SK-N-SH (cell line): ENCODE measurements at regions not wholly inside any gene's neighbourhood (a gene's known extent, or its start where the extent isn't known, plus 50 kb on each side); places are given as distances from the start of the nearest gene placed in this dataset.

Experiments used
- CTCF ChIA-PET: fragments of 300-600, 350-600 bp; formaldehyde crosslinking; extraction: SDS; loops from one replicate; lab custom pipeline; 2021; lab: Yijun Ruan, JAX
- POLR2A ChIA-PET: fragments of 350-600 bp; sonication (Branson Sonifier 250); formaldehyde crosslinking; extraction: SDS; loops from one replicate; lab custom pipeline; 2020; ENCODE audit warnings: antibody characterized with exemption, inconsistent platforms; lab: Yijun Ruan, JAX
- DNase-seq: peaks from one replicate; pipeline ENCODE4 v3.0.0; 2012
- H2AFZ ChIP-seq: fragments of 200-600 bp; sonication (generic); 2 replicates; pipeline ENCODE4 v1.8.1; 2016; ENCODE audit warnings: antibody characterized with exemption, mild to moderate bottlenecking, low read depth
- H3F3A ChIP-seq: fragments of 200-600 bp; sonication (generic); replicated peaks from 2 replicates; pipeline ENCODE3; 2016; ENCODE audit warnings: antibody characterized with exemption, mild to moderate bottlenecking; ENCODE audit not compliant: insufficient read depth
- H3K27ac ChIP-seq, 2 experiments: fragments of 200-500 bp in 1 of 2; fragments of 200-600 bp in 1 of 2; sonication (Bioruptor generic) in 1 of 2; sonication (generic), shearing (Covaris generic) in 1 of 2; 2 replicates each; pipeline versions ENCODE4 v1.5.1 to v1.6.1; 2014 to 2016; ENCODE audit warnings: low read depth in 2 of 2, inconsistent platforms in 1 of 2, low read length in 1 of 2, mild to moderate bottlenecking in 1 of 2, mixed read lengths in 1 of 2
- H3K27me3 ChIP-seq: fragments of 200-600 bp; sonication (generic), shearing (Covaris generic); 2 replicates; pipeline ENCODE4 v1.6.1; 2016; ENCODE audit warnings: mixed run types; ENCODE audit not compliant: insufficient read depth
- H3K36me3 ChIP-seq, 2 experiments: fragments of 200-500 bp in 1 of 2; fragments of 200-600 bp in 1 of 2; sonication (Bioruptor generic) in 1 of 2; sonication (generic) in 1 of 2; replicated peaks in 1 of 2; 2 replicates each; pipeline versions ENCODE3 to v1.5.1; 2014 to 2016; ENCODE audit warnings: low read length in 1 of 2, mild to moderate bottlenecking in 1 of 2; ENCODE audit not compliant: insufficient read depth in 2 of 2, control insufficient read depth in 1 of 2
- H3K4me1 ChIP-seq, 2 experiments: fragments of 200-500 bp in 1 of 2; fragments of 200-600 bp in 1 of 2; sonication (Bioruptor generic) in 1 of 2; sonication (generic), shearing (Covaris generic) in 1 of 2; 2 replicates each; pipeline versions ENCODE4 v1.5.1 to v1.6.1; 2014 to 2016; ENCODE audit warnings: low read depth in 1 of 2, low read length in 1 of 2, mixed run types in 1 of 2; ENCODE audit not compliant: insufficient read depth in 2 of 2, control insufficient read depth in 1 of 2
- H3K4me2 ChIP-seq: fragments of 200-600 bp; sonication (generic), shearing (Covaris generic); 2 replicates; pipeline ENCODE4 v1.6.1; 2017; ENCODE audit warnings: mixed run types
- H3K4me3 ChIP-seq, 2 experiments: fragments of 200-500 bp in 1 of 2; fragments of 200-600 bp in 1 of 2; sonication (Bioruptor generic) in 1 of 2; sonication (generic), shearing (Covaris generic) in 1 of 2; 2 replicates each; pipeline versions ENCODE4 v1.5.1 to v1.8.1; 2014 to 2016; ENCODE audit warnings: low read depth in 2 of 2, inconsistent platforms in 1 of 2, low read length in 1 of 2, mild to moderate bottlenecking in 1 of 2, mixed read lengths in 1 of 2, moderate library complexity in 1 of 2
- H3K79me2 ChIP-seq: fragments of 200-600 bp; sonication (generic); 2 replicates; pipeline ENCODE4 v1.8.1; 2017; ENCODE audit warnings: mild to moderate bottlenecking; ENCODE audit not compliant: insufficient read depth
- H3K9ac ChIP-seq: fragments of 200-600 bp; sonication (generic); 2 replicates; pipeline ENCODE4 v1.6.1; 2017; ENCODE audit warnings: mixed run types
- H3K9me2 ChIP-seq: fragments of 200-600 bp; sonication (generic); 2 replicates; pipeline ENCODE4 v1.6.1; 2017; ENCODE audit warnings: mixed run types
- H3K9me3 ChIP-seq: fragments of 200-600 bp; sonication (generic); 2 replicates; pipeline ENCODE4 v1.6.1; 2017; ENCODE audit warnings: mixed run types, mild to moderate bottlenecking, moderate library complexity
- H4K20me1 ChIP-seq: fragments of 200-600 bp; sonication (generic); 2 replicates; pipeline ENCODE4 v1.6.1; 2017; ENCODE audit warnings: mild to moderate bottlenecking, mixed run types; ENCODE audit not compliant: insufficient read depth
- CHD2 ChIP-seq: fragments of 150-350 bp; IDR thresholded peaks from 2 replicates; pipeline ENCODE4 v1.6.1; 2018; ENCODE audit warnings: low read length; ENCODE audit not compliant: partially characterized antibody
- EP300 ChIP-seq, 2 experiments: IDR thresholded peaks; 2 replicates each; pipeline versions ENCODE4 v1.4.0 to v1.6.1; 2012; ENCODE audit warnings: borderline replicate concordance in 1 of 2, low read depth in 1 of 2, low read length in 1 of 2
- FOXJ3 ChIP-seq: sonication (generic); formaldehyde crosslinking; IDR thresholded peaks from 2 replicates; pipeline ENCODE4 v1.5.1; 2020; ENCODE audit warnings: mild to moderate bottlenecking, missing genetic modification reagents
- FOXM1 ChIP-seq: IDR thresholded peaks from 2 replicates; pipeline ENCODE4 v1.4.0; 2012; ENCODE audit warnings: low read depth, mild to moderate bottlenecking
- GABPA ChIP-seq: IDR thresholded peaks from 2 replicates; pipeline ENCODE4 v1.4.0; 2012; ENCODE audit warnings: low read depth, mild to moderate bottlenecking
- IRF3 ChIP-seq: fragments of 150-350 bp; IDR thresholded peaks from 2 replicates; pipeline ENCODE4 v1.6.1; 2016; ENCODE audit warnings: mild to moderate bottlenecking, low read depth, low read length
- MEF2A ChIP-seq: IDR thresholded peaks from 2 replicates; pipeline ENCODE4 v1.4.0; 2012; ENCODE audit warnings: low read depth, borderline replicate concordance
- NFIC ChIP-seq: IDR thresholded peaks from 2 replicates; pipeline ENCODE4 v1.4.0; 2012; ENCODE audit warnings: borderline replicate concordance
- NRF1 ChIP-seq: IDR thresholded peaks from 2 replicates; pipeline ENCODE4 v1.6.1; 2012; ENCODE audit warnings: low read depth, mild to moderate bottlenecking, low read length
- PBX3 ChIP-seq: IDR thresholded peaks from 2 replicates; pipeline ENCODE4; 2012
- RCOR1 ChIP-seq: fragments of 150-350 bp; IDR thresholded peaks from 2 replicates; pipeline ENCODE4 v1.6.1; 2017; ENCODE audit warnings: antibody characterized with exemption, low read length
- SIN3A ChIP-seq: IDR thresholded peaks from 2 replicates; pipeline ENCODE4 v1.6.1; 2012; ENCODE audit warnings: low read depth, mild to moderate bottlenecking, low read length, moderate library complexity, borderline replicate concordance
- SMC3 ChIP-seq: IDR thresholded peaks from 2 replicates; pipeline ENCODE4 v1.6.1; 2012; ENCODE audit warnings: low read depth, low read length, improper control_type of control experiment
- TCF12 ChIP-seq: IDR thresholded peaks from 2 replicates; pipeline ENCODE4 v1.4.0; 2012
- TEAD4 ChIP-seq: IDR thresholded peaks from 2 replicates; pipeline ENCODE4 v1.4.0; 2012; ENCODE audit warnings: mild to moderate bottlenecking, borderline replicate concordance; ENCODE audit not compliant: insufficient read depth
- USF1 ChIP-seq: IDR thresholded peaks from 2 replicates; pipeline ENCODE4 v1.4.0; 2012; ENCODE audit warnings: low read depth, borderline replicate concordance
- WGBS: methylation state at CpG from one replicate; pipeline ENCODE4 v1.1.6; 2017; ENCODE audit warnings: low lambda C conversion rate; 5-methylcytosine and 5-hydroxymethylcytosine counted together

- Histone ChIP-seq H3F3A (no peaks in the 10 kb centered on the region), H3K27me3 (no peaks in the 10 kb centered on the region), H3K4me3 (no peak overlapping the region), H3K4me1 (no peaks in the 10 kb centered on the region), H3K79me2 (no peaks in the 10 kb centered on the region), H3K4me2 (no peak overlapping the region), H3K9me2 (no peaks in the 10 kb centered on the region), H4K20me1 (no peaks in the 10 kb centered on the region), H3K9ac (no peak overlapping the region), H2AFZ (no peak overlapping the region), H3K9me3 (no peaks in the 10 kb centered on the region), H3K27ac (no peak overlapping the region), H3K36me3 (no peaks in the 10 kb centered on the region)
- POLR2A ChIA-PET: no interaction called here
- TF ChIP-seq NRF1: no peak
- no peak for TF ChIP-seq PBX3
- TF ChIP-seq NFIC: no peak
- no peak for TF ChIP-seq EP300 (IDR thresholded peaks at IDR 0.05; ENCODE audit: borderline replicate concordance in 1 of 2, low read depth in 1 of 2, low read length in 1 of 2)
- TF ChIP-seq USF1: no peak
- TF ChIP-seq TEAD4: no peak
- TF ChIP-seq GABPA: no peak
- TF ChIP-seq FOXJ3: no peak
- TF ChIP-seq SMC3: no peak
- no peak for TF ChIP-seq IRF3
- no peak for TF ChIP-seq TCF12
- no peak for TF ChIP-seq MEF2A
- no peak for TF ChIP-seq RCOR1
- CTCF ChIA-PET: no interaction called here
- WGBS: 12% methylated on average over 2 of the region's 2 CpGs
- DNase-seq: no peak
These were observed 170.1 kb upstream of the GLRA1 start for GRCh38 chr5:152094716-152095115.

- Histone ChIP-seq H2AFZ (no peak overlapping the region), H3K4me2 (no peak overlapping the region), H3K79me2 (no peaks in the 10 kb centered on the region), H3K4me3 (no peak overlapping the region), H3K4me1 (no peaks in the 10 kb centered on the region), H3K9me2 (no peaks in the 10 kb centered on the region), H3K9me3 (no peaks in the 10 kb centered on the region), H3K9ac (no peak overlapping the region), H3F3A (no peaks in the 10 kb centered on the region), H4K20me1 (no peaks in the 10 kb centered on the region), H3K27me3 (no peaks in the 10 kb centered on the region), H3K27ac (no peak overlapping the region), H3K36me3 (no peaks in the 10 kb centered on the region)
- 0% methylated on average over 2 of the region's 2 CpGs for WGBS
- no peak for DNase-seq
- ChIA-PET POLR2A (no interaction called here), CTCF (no interaction called here)
- no peak for TF ChIP-seq FOXM1
- no peak for TF ChIP-seq GABPA
- TF ChIP-seq RCOR1: no peak
- no peak for TF ChIP-seq SIN3A
- no peak for TF ChIP-seq CHD2
These were observed 169.4 kb upstream of the GLRA1 start for GRCh38 chr5:152094060-152094459.
